BJ (cell line): ENCODE measurements at regions not wholly inside any gene's neighbourhood (a gene's known extent, or its start where the extent isn't known, plus 50 kb on each side); places are given as distances from the start of the nearest gene placed in this dataset.

Experiments
- CTCF ChIA-PET: fragments of 350-600 bp; formaldehyde crosslinking; extraction: SDS; loops from one replicate; lab custom pipeline; 2021; ENCODE audit warnings: antibody characterized with exemption, inconsistent platforms; lab: Yijun Ruan, JAX
- POLR2A ChIA-PET: fragments of 300-600 bp; sonication (Branson Sonifier 250); formaldehyde crosslinking; extraction: SDS; loops from one replicate; lab custom pipeline; 2021; ENCODE audit warnings: antibody characterized with exemption; lab: Charles Lee
- DNase-seq: peaks from one replicate; pipeline ENCODE4 v3.0.0-alpha.2; 2011; ENCODE audit warnings: low read depth
- H3K27me3 ChIP-seq: 2 replicates; pipeline ENCODE4 v1.6.0; 2011; ENCODE audit warnings: low read length; ENCODE audit not compliant: control insufficient read depth, insufficient read depth
- H3K36me3 ChIP-seq: 2 replicates; pipeline ENCODE4 v1.5.1; 2011; ENCODE audit warnings: low read length; ENCODE audit not compliant: control insufficient read depth, insufficient read depth
- H3K4me3 ChIP-seq: 2 replicates; pipeline ENCODE4 v1.5.1; 2011; ENCODE audit warnings: low read depth, mild to moderate bottlenecking, control low read depth, low read length
- CTCF ChIP-seq: IDR thresholded peaks from 2 replicates; pipeline ENCODE4 v1.5.1; 2011; ENCODE audit warnings: low read depth, mild to moderate bottlenecking, control low read depth, inconsistent platforms, low read length, moderate library complexity; ENCODE audit not compliant: insufficient read depth

- no peak overlapping the region for H3K4me3 ChIP-seq
- H3K36me3 ChIP-seq = no peaks in the 10 kb centered on the region
- CTCF ChIA-PET = no interaction called here
- no peaks in the 10 kb centered on the region for H3K27me3 ChIP-seq
- POLR2A ChIA-PET = no interaction called here
- no peak for TF ChIP-seq CTCF
- no peak for DNase-seq
Observed at GRCh38 chrY:8994001-8994400, 343.3 kb upstream of the TSPY4 start.

- DNase-seq = no peak
- ChIA-PET CTCF (no interaction called here), POLR2A (no interaction called here)
- no peaks in the 10 kb centered on the region for H3K27me3 ChIP-seq
- no peak for TF ChIP-seq CTCF
- no peaks in the 10 kb centered on the region for H3K36me3 ChIP-seq
- H3K4me3 ChIP-seq = no peak overlapping the region
Observed at GRCh38 chrY:9001231-9001630, 336.0 kb upstream of the TSPY4 start.

- Histone ChIP-seq H3K27me3 (no peaks in the 10 kb centered on the region), H3K4me3 (no peak overlapping the region), H3K36me3 (no peaks in the 10 kb centered on the region)
- ChIA-PET CTCF (interaction anchor here (0.6 kb wide), 1 partner anchor 784 kb away, joined by 5 read pairs; no protein-coding TSS in a partner anchor), POLR2A (no interaction called here)
- DNase-seq = no peak
- no peak for TF ChIP-seq CTCF
Observed at GRCh38 chrY:9003739-9004138, 333.5 kb upstream of the TSPY4 start.

- no peak overlapping the region for H3K4me3 ChIP-seq
- POLR2A ChIA-PET = no interaction called here
- DNase-seq = no peak
- no peaks in the 10 kb centered on the region for H3K36me3 ChIP-seq
- no peak for TF ChIP-seq CTCF
- CTCF ChIA-PET = no interaction called here
- H3K27me3 ChIP-seq = no peaks in the 10 kb centered on the region
Observed at GRCh38 chrY:9008648-9009047, 328.6 kb upstream of the TSPY4 start.

GRCh38 chrY:9016916-9017315, 320.3 kb upstream of the TSPY4 start:
- Histone ChIP-seq H3K36me3 (no peaks in the 10 kb centered on the region), H3K27me3 (no peaks in the 10 kb centered on the region), H3K4me3 (no peak overlapping the region)
- POLR2A ChIA-PET = no interaction called here
- CTCF ChIA-PET = no interaction called here
- no peak for TF ChIP-seq CTCF
- DNase-seq = no peak
